GM18907 (cell line): ENCODE measurements at regions not wholly inside any gene's neighbourhood (a gene's known extent, or its start where the extent isn't known, plus 50 kb on each side); places are given as distances from the start of the nearest gene placed in this dataset.
"Not testable (repeated sequence)": the region's sequence is repeated elsewhere in the genome, so short reads cannot be mapped to it uniquely, and the experiment has no call there.

Source experiments
- ATAC-seq: cut with Tn5 transposase; IDR thresholded peaks from one replicate; pipeline ENCODE4 v1.9.1; 2021; ENCODE audit warnings: mild to moderate bottlenecking, moderate library complexity; ENCODE audit not compliant: unreplicated experiment

DNA sequence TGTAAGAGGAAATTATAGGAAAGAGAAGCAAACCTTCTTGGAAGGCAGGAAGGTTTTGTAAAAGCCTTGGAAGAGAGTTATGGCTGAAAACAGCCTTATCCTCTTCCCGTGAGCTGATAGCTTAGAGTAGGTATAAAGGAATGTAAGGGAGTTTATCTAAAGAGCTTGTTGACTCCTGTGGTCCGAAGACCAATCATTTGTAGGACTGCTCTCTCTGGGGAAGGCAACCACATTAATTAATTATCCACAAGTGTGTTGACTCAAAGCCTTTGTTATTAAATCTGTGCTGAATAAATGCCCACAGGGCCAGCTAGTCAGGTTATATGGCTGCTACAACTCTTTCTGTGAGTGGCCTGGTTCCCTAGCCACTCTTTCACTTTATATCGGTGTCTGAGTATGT lies 452.1 kb upstream of the RASGRP1 start:
- no peak for ATAC-seq

DNA sequence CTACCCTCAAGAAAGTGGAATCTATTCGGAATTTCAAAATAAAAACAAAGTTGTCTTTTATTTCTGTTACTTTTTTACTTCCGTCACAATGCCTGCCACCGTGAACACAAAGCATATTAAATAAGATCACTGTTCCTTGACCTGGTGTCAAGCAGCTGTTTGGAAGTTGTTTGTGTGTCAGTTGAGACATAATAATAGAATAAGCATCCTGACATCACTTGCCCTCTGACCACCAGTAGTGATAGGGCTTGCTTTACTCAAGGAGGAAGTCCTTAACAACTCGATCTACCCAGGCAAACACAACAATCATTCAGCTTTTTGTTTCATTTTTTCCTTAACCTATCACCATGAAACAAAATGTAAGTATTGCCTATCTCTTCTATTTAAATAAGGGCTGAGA lies 454.4 kb upstream of the RASGRP1 start:
- ATAC-seq = no peak

DNA sequence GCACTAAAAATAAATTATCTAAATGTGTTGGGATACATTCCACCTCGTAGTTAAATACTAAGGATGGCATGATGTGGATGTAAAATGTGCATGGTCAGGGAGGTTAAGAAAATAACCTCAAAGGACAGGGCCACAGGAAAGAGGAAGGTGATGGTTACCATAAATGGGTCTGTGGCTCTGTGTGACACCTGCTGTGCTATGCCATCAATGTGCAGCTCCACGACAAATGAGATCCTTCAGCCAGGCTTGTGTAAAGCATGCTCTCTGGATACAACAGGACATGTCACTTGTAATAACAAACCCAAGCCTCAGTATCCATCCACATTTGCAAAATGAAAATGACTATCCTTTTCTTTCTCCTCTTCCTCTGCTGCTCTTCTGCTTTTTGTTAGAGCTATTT lies 456.7 kb upstream of the RASGRP1 start:
- ATAC-seq = no peak

DNA sequence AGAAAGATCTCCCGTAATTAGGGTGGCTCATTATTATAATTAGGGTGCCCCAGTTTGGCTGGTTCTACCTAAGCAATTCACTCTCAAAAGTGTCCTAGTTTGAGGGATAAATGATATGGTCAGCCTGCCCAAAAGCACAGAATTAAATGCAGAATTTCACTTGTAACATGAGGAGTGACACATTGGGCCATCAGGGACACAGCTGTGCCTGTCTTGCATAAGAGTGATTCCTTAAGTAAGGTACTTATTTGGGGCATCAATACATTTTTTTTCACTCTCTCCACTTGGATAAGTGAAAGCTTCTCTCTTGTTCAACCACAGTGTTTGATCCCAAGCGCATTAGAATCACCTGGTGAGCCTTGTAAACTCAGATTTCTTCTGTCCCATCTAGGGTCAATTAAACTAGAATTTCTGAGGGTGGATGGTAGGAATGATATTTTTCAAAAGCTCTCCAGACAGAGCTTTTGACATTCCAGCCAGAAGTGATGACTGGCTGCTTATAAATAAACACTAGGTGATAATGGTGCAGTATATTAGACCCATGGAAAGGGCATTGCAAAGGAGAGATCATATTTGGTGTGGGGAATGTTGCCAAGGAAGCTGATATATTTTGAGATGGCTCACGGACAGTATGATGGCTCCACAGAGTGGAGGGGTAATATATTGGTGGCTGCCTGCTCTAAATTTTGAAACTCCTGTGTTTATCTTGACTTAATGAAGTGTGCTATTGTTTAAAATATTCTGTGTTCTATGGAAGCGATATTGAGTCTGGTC lies 458.1 kb upstream of the RASGRP1 start:
- ATAC-seq = no peak

DNA sequence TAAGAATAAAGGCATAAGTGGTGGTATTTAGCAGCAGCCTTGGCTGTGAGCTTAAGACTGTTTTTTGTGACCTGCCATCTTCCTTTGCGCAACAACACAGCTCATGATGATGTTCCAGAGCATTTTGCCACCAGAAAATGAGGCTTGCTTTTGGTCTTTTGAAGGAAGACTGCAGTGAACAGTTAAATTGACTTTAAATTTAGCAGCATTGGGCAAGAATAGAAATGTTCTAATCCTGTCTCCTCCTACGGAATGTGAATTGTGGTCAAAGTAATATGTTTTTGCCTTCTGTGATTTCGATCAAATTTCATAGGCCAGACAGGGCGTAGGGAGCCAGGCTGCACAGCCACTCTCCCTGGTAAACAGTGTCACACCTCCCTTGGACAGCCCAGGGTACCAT lies 460.7 kb upstream of the RASGRP1 start:
- no peak for ATAC-seq

DNA sequence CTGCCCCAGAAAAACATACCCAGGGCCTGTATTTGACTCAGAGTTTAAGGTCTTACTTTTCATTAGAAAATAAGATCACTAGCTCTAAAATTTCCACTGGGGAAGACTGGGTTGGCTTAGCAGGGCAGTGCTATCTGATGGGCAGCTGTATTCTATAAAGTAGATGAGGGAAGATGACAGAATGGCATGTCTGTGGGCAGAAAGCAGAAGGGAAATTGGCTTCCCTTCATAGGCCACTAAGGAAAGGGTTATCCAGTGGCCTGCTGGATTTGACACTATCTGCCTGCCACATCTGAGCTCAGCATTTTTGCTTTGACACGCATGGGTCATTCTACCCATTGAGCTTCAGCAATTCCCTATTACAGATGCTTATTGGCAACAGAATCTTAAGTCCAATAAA lies 461.3 kb upstream of the RASGRP1 start:
- ATAC-seq = no peak

DNA sequence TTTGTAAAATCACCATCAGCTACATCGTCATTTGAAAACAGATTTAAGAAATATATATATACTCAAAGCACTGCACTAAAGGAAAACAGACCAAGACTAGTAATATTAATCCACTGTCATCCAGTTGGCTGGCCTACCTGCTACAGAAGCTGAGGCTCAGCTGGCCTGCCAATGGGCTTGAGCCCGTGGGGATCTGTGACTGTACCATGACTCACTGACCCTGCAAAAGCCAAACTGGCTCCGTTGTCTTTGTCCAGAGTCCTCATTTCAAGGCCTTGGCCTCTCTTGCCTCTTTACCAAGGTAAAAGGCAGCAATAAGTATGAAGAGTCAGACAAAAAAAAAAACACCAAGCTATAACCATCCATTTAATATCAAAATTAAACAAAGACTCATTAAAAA lies 463.5 kb upstream of the RASGRP1 start:
- ATAC-seq = no peak

DNA sequence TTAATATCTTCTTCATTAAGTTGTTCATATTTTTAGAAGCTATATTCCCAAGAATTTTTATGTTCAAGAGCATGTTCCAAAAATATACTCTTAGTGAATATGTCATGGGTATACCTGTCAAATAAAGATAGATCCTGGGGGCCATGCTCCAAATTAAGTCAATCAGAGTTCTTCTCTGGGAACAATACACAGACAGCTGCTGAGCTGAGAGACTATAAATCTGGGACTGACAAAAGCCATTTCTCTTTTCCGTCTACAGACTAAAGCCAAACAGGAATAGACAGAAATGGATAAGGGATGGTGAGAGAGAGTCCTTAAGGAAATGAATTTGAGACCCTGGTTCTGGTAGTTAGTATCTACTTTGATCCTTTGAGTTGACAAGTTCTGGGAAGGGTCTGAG lies 465.1 kb upstream of the RASGRP1 start:
- no peak for ATAC-seq

DNA sequence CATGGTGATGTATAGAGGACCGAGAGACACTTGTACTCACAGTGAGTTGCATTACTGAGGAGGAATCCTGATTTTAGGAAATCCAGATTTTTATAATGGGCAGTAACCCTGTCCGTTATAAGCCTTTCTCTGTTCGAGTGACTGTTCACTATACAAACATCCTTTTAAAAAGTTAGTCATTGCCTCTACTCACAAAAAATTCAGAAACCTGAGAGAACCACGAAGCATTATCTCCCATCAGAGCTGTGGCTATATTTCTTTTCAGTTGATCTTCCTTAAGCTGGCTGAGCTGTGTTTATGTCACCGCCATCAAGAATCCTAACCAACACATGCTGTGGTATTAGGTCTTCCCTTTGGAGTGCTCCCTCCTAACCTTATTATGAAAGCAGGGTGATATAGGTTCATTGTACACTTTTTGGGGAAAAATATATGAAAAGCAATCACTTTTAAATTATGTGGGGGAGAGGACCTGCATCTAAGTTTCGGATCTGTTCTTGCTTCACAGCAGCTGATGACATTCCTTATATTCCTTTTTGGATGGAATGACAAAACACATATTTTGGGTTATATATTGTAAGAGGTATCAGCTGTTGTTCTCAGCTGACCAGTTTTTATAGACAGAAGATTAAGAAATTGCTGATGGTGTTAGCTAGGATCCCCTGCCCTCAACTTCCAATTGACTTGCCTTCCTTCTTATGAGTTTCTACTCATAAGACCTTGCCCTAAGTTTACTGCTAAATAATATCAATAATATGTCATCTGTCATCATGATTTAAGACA lies 465.9 kb upstream of the RASGRP1 start:
- no peak for ATAC-seq

DNA sequence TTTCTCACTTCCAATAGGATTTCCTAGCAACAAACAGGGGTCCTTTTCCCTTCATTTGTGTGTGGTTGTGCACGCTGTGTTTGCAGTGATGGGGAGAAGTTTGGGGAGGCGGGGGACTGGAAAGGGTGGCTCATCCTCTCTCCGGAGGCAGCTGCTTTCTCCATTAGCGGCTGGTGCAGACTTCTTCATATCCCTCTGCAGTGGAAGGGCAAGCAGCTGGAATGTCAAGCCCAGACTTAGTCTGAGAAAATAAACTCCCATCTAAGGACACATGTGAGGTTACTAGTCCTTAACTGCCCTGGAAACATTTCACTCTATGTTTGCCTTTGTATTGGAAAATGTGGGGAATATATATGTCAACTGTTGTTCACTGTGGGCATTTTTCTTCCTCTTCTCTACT lies 467.0 kb upstream of the RASGRP1 start:
- ATAC-seq = no peak

DNA sequence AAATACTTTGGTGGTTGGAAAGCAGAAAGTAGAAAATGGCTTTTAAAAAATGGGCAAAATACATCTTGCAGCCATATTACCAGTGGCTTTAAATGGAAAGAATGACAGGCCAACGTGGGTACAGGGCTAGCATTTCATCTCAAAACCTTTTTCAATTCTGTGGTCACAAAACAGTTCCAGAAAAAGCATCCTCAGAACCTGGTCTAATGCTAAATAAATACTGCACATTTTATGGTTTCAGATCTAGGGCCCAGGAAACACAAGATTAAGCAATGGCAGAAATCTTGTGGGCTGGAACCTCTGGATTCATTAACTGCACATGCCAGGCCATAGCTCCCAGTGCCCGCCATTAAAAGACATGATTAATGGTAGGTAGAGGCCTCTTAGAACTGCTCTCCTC lies 470.2 kb upstream of the RASGRP1 start:
- no peak for ATAC-seq

DNA sequence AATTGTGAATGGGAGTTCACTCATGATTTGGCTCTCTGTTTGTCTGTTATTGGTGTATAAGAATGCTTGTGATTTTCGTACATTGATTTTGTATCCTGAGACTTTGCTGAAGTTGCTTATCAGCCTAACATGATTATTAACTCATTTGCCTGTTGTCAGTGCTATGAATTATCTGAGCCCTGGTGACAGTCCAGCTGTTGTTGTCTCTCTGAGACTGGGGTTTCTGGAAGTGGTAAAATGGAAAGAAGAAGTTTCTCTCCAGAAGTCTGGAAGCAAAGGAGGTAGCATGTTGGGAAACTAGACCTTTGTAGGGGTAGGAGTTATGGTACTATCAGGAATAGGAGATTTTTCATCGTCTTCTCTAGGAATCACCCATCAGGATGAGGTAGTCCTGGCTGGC lies 473.0 kb upstream of the RASGRP1 start:
- not testable (repeated sequence) for ATAC-seq

DNA sequence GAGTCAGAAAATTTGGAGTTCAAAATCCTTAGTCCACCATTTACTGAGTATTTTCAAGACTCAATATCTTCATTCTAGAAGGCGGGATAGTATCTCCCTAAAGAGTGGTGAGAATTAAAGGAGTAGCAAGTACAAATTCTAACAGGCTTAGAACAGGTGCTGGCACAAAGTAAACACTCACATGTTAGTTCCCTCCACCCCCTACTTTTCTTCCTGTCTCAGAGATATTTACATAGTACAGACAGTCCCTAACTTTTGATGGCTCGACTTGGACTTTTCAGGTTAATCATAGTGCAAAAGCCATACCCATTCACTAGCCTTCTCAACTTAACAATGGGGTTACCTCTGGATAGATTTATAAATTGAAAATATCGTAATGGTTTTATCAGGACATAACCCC lies 476.2 kb upstream of the RASGRP1 start:
- ATAC-seq = no peak

DNA sequence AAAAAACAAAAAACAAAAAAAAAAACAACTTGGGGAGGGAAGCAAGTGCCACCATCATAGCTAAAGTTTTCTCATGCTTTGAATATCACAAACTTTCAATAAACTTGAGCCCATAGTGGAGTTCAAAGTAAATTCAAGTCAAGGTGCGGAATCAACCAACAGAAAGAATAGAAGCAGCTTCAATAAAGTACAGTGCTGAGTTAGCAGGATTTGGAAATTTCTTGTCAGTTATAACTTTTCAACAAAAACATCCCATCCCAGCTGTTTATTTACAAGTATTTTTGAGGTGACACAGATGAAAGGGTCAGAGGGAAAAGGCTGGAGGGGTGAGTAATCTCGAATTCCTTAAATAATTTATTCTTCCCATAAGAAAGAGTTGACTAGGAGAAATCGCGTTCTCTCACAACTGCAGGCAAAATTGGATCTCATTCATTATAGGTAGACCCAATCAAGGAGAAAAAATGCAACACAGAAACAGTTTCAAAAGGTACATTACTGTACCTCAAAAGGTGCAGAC lies 477.4 kb upstream of the RASGRP1 start:
- ATAC-seq = no peak

DNA sequence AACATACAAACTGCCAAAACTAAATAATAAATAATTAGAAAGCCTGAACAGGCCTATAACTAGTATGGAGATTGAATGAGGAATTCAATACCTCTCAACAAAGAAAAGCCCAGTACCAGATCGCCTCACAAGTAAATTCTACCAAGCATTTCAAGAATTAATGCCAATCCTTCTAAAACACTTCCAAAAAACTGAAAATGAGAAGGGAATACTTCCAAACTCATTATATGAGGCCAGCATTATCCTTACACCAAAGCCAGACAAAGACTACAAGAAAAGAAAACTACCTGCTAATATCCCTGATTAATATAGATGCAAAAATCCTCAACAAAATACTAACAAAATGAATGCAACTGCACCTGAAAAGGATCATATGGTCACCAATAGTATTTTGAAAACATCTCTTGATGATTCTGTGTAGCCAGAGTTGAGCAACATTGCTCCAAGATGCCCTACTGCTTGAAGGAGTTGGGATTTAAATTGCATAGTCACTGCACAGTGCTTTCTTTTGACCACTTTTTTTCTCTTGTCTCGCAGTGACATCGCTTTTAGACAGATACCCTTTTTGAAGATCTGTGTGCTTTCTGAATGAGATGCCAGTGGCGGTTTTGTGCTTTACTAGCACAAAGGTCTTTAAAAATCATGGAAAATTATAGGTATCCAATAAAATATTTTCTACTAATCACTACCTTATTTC lies 487.2 kb upstream of the RASGRP1 start:
- ATAC-seq = no peak

DNA sequence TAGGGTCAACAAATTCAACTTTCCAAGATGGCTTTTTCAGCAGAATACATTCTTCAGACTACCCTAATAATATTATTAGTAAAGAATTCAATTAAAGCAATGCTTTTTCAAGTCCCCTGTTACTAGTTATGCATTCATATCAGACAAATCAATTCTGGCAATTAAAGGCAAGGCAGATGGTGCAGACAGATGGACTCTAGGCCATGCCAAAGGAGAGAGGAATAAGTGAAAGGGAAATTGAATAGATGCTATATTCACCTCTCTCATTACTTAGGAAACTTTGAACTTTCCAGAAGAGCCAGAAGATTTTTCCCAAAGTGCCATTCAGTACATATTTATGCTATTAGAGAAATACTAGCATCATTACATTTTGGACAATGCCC lies 487.7 kb upstream of the RASGRP1 start:
- ATAC-seq = no peak

DNA sequence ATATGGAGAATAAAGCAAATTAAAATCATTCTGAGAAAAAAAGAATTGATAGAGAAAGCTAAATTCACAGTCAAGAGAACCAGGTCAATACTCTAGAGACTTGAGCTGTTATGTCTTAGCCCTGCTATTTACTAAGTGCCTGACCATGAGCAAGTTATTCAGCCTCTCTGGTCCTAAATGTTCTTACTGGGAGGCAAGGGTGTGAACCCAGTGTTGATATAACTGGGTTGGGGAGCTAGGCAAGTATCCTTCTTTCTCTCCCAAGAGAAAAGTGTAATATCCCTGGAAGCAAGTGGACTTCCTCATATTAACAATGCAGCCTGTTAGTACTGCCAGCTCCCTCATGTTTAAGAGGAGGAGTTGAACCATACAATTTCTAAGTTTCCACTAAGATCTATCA lies 488.9 kb upstream of the RASGRP1 start:
- ATAC-seq = no peak

DNA sequence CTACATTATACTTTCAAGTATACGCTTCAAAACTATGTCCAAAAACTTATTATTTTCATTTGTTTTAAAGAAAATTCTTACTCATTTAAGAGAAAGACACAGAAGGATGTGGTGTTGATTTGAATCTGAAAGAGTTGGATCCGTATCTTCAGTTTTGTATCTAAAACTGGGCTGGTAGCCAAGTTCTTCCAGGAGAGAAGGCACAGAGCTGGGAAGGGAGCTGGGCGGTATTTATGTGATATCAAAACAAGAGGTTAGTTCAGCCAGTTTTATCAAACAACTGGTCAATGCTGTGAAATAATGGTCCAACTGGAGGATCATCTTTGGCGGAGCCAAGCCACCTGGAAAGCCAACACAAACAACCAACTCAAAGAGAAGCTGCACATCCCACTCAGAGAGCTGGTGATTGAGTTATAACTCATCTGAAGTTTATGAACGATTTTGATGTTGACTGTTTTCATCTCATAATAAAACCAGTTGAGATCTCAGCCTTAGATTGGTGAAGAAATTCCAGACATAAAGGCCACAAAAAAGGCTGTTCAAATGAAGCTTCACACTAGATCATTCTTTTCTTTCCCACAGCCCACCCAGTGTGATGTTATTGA lies 489.6 kb upstream of the RASGRP1 start:
- ATAC-seq = no peak

DNA sequence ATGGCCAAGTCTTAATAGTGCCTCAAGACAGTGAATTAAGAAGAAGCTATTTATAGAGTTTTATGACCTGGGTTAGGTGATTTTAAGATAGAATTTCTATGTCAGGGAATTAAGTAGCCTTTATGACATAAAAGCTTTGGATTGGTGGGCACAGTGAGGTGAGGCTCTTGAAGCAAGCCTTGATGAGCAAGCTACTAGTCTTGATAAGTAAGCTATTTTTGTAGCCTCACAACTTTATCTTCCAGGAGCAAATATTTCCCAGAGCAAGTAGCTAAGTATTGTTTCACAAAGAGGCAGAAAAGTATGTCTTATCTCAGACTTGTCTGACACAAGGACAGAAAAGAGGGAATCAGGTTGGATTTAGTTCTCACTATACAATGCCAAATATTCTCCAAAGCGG lies 491.7 kb upstream of the RASGRP1 start:
- no peak for ATAC-seq

DNA sequence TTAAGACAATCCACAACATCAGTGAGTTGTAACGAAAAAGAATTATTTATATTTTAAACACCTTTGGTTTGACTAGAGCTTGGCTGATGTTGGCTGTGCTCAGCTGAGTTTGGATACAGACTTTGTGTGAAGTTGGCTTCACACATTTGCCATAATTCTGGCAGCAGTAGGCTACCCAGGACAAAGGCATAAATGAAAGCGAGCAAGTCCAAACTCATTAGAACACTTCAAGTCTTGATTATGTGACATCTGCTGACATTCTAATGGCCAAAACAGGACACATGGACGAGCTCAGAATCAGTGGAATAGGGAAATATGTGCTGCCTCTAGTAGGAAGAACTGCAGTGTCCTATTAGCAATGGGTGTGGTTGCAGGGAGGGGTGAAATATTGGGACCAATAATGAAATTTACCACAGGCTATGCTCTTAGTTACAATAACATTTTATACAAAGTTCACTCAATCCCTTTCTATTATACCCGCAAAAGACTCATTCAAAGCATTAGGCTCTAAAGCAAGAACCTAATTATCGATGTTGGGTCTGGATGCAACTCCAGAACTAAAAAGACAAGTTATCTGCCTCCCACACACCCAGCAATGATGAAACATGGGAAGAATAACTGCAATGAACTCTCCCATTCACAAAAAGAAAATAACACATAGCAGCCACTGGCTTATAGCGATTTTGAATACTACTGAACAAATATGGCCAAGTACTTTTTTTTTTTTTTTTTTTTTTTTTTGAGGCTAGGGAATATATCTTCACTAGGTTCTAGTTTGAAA lies 493.9 kb upstream of the RASGRP1 start:
- ATAC-seq = no peak

DNA sequence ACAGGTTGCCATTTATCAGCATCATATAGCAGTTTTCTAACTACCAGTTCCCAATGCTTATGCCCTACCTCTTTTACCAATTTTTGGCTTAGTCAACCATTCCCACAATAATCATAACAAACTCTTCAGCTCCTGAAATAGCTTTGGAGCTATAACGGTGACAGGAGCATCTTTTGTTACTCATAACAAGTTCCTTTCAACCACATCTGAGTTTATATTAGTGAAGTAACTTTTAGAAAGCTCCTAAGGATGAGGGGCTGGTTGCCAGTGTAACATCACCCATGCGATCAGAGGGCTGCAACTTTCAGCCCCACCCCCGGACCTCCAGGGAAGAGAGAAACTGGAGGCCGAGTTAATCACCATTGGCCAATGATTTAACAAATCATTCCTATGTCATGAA lies 495.3 kb upstream of the RASGRP1 start:
- no peak for ATAC-seq
